ENCODE measurements at regions not wholly inside any gene's neighbourhood (a gene's known extent, or its start where the extent isn't known, plus 50 kb on each side); places are given as distances from the start of the nearest gene placed in this dataset.

DNA sequence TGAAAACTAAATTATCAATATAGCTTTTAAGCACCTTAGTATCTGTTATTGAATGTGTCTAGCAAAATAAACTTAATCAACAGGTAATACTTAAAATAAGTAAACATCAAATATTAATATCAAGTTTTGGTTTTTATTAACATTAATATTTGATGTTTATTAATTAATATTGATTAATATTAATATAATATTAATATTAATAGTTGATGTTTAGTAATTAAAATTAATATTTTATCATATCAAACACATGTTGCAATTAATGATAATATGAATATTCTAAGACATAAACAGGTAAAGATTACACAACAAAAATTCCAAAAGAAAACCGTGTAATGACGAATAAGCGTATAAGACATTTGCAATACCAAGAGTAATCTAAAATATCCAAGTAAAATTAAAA, 222.8 kb upstream of the PRR20A start (continued):
- TF ChIP-seq, protein P1, sequence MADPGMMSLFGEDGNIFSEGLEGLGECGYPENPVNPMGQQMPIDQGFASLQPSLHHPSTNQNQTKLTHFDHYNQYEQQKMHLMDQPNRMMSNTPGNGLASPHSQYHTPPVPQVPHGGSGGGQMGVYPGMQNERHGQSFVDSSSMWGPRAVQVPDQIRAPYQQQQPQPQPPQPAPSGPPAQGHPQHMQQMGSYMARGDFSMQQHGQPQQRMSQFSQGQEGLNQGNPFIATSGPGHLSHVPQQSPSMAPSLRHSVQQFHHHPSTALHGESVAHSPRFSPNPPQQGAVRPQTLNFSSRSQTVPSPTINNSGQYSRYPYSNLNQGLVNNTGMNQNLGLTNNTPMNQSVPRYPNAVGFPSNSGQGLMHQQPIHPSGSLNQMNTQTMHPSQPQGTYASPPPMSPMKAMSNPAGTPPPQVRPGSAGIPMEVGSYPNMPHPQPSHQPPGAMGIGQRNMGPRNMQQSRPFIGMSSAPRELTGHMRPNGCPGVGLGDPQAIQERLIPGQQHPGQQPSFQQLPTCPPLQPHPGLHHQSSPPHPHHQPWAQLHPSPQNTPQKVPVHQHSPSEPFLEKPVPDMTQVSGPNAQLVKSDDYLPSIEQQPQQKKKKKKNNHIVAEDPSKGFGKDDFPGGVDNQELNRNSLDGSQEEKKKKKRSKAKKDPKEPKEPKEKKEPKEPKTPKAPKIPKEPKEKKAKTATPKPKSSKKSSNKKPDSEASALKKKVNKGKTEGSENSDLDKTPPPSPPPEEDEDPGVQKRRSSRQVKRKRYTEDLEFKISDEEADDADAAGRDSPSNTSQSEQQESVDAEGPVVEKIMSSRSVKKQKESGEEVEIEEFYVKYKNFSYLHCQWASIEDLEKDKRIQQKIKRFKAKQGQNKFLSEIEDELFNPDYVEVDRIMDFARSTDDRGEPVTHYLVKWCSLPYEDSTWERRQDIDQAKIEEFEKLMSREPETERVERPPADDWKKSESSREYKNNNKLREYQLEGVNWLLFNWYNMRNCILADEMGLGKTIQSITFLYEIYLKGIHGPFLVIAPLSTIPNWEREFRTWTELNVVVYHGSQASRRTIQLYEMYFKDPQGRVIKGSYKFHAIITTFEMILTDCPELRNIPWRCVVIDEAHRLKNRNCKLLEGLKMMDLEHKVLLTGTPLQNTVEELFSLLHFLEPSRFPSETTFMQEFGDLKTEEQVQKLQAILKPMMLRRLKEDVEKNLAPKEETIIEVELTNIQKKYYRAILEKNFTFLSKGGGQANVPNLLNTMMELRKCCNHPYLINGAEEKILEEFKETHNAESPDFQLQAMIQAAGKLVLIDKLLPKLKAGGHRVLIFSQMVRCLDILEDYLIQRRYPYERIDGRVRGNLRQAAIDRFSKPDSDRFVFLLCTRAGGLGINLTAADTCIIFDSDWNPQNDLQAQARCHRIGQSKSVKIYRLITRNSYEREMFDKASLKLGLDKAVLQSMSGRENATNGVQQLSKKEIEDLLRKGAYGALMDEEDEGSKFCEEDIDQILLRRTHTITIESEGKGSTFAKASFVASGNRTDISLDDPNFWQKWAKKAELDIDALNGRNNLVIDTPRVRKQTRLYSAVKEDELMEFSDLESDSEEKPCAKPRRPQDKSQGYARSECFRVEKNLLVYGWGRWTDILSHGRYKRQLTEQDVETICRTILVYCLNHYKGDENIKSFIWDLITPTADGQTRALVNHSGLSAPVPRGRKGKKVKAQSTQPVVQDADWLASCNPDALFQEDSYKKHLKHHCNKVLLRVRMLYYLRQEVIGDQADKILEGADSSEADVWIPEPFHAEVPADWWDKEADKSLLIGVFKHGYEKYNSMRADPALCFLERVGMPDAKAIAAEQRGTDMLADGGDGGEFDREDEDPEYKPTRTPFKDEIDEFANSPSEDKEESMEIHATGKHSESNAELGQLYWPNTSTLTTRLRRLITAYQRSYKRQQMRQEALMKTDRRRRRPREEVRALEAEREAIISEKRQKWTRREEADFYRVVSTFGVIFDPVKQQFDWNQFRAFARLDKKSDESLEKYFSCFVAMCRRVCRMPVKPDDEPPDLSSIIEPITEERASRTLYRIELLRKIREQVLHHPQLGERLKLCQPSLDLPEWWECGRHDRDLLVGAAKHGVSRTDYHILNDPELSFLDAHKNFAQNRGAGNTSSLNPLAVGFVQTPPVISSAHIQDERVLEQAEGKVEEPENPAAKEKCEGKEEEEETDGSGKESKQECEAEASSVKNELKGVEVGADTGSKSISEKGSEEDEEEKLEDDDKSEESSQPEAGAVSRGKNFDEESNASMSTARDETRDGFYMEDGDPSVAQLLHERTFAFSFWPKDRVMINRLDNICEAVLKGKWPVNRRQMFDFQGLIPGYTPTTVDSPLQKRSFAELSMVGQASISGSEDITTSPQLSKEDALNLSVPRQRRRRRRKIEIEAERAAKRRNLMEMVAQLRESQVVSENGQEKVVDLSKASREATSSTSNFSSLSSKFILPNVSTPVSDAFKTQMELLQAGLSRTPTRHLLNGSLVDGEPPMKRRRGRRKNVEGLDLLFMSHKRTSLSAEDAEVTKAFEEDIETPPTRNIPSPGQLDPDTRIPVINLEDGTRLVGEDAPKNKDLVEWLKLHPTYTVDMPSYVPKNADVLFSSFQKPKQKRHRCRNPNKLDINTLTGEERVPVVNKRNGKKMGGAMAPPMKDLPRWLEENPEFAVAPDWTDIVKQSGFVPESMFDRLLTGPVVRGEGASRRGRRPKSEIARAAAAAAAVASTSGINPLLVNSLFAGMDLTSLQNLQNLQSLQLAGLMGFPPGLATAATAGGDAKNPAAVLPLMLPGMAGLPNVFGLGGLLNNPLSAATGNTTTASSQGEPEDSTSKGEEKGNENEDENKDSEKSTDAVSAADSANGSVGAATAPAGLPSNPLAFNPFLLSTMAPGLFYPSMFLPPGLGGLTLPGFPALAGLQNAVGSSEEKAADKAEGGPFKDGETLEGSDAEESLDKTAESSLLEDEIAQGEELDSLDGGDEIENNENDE (IDR thresholded peaks at IDR 0.05; ENCODE audit: insufficient replicate concordance, low read length), result no peak
- TF ChIP-seq CTBP2 (IDR thresholded peaks at IDR 0.05; ENCODE audit: borderline replicate concordance, insufficient read depth, insufficient read length, low read length), result no peak
- no peak for TF ChIP-seq SIN3A (conservative IDR thresholded peaks at IDR 0.05 in 1 of 2, IDR thresholded peaks at IDR 0.05 in 1 of 2; ENCODE audit: low read depth in 1 of 2, low read length in 2 of 2)
- TF ChIP-seq GABPA (IDR thresholded peaks at IDR 0.05; ENCODE audit: borderline replicate concordance, insufficient read depth, low read length), result no peak
- TF ChIP-seq SIRT6 (IDR thresholded peaks at IDR 0.05; ENCODE audit: low read length), result no peak
- TF ChIP-seq RNF2 (IDR thresholded peaks at IDR 0.05; ENCODE audit: borderline replicate concordance, low read depth, low read length, missing control alignments, poor library complexity, severe bottlenecking), result no peak
- TF ChIP-seq JUN (IDR thresholded peaks at IDR 0.05; ENCODE audit: low read depth, low read length), result no peak
- TF ChIP-seq GTF2F1 (IDR thresholded peaks at IDR 0.05; ENCODE audit: borderline replicate concordance, low read depth, low read length), result no peak

Measured in H1 (cell line).